Mesendoderm (in vitro differentiated cells): ENCODE measurements at regions not wholly inside any gene's neighbourhood (a gene's known extent, or its start where the extent isn't known, plus 50 kb on each side); places are given as distances from the start of the nearest gene placed in this dataset.
"Not testable (repeated sequence)": the region's sequence is repeated elsewhere in the genome, so short reads cannot be mapped to it uniquely, and the experiment has no call there.

Experiments
- DNase-seq: peaks from one replicate; pipeline ENCODE4 v3.0.0; 2013
- H2AK5ac ChIP-seq: 2 replicates; pipeline ENCODE4 v1.6.1; 2013; ENCODE audit warnings: low read length, inconsistent platforms
- H2BK120ac ChIP-seq: 2 replicates; pipeline ENCODE4 v1.6.1; 2013; ENCODE audit warnings: low read depth, mild to moderate bottlenecking, low read length, moderate library complexity, mixed read lengths
- H2BK15ac ChIP-seq: replicated peaks from 2 replicates; pipeline ENCODE4 v1.6.1; 2013; ENCODE audit warnings: low read depth, mild to moderate bottlenecking, moderate library complexity
- H2BK5ac ChIP-seq: 2 replicates; pipeline ENCODE4 v1.6.1; 2013; ENCODE audit warnings: low read length, inconsistent platforms
- H3K18ac ChIP-seq: 2 replicates; pipeline ENCODE4 v1.6.1; 2013; ENCODE audit warnings: mild to moderate bottlenecking, low read length, mixed read lengths
- H3K23ac ChIP-seq: one replicate; pipeline ENCODE4 v1.6.1; 2013; ENCODE audit warnings: low read length
- H3K27ac ChIP-seq: 2 replicates; pipeline ENCODE4 v1.5.1; 2013; ENCODE audit warnings: low read depth, mild to moderate bottlenecking, inconsistent platforms, low read length, moderate library complexity
- H3K27me3 ChIP-seq: 2 replicates; pipeline ENCODE4 v1.6.1; 2013; ENCODE audit warnings: low read length, control low read depth, mild to moderate bottlenecking, inconsistent platforms; ENCODE audit not compliant: insufficient read depth, poor library complexity
- H3K36me3 ChIP-seq: 2 replicates; pipeline ENCODE4 v1.6.1; 2013; ENCODE audit warnings: low read length, inconsistent platforms; ENCODE audit not compliant: control insufficient read depth, insufficient read depth
- H3K4ac ChIP-seq: one replicate; pipeline ENCODE4 v1.6.1; 2013; ENCODE audit warnings: low read depth, mild to moderate bottlenecking, low read length, moderate library complexity
- H3K4me1 ChIP-seq: 2 replicates; pipeline ENCODE4 v1.6.1; 2013; ENCODE audit warnings: low read depth, low read length, inconsistent platforms; ENCODE audit not compliant: control insufficient read depth
- H3K4me2 ChIP-seq: 2 replicates; pipeline ENCODE4 v1.6.1; 2013; ENCODE audit warnings: low read length
- H3K4me3 ChIP-seq: 2 replicates; pipeline ENCODE4 v1.5.1; 2013; ENCODE audit warnings: mild to moderate bottlenecking, low read length
- H3K56ac ChIP-seq: one replicate; pipeline ENCODE4 v1.6.1; 2013; ENCODE audit warnings: low read length
- H3K79me1 ChIP-seq: 2 replicates; pipeline ENCODE4 v1.6.1; 2013; ENCODE audit warnings: low read length, inconsistent platforms
- H3K79me2 ChIP-seq: 2 replicates; pipeline ENCODE4 v1.6.1; 2013; ENCODE audit warnings: mild to moderate bottlenecking, low read length; ENCODE audit not compliant: control insufficient read depth, insufficient read depth
- H3K9ac ChIP-seq: 2 replicates; pipeline ENCODE4 v1.6.1; 2013; ENCODE audit warnings: low read length, inconsistent platforms
- H4K5ac ChIP-seq: one replicate; pipeline ENCODE4 v1.6.1; 2013; ENCODE audit warnings: low read length
- H4K8ac ChIP-seq: one replicate; pipeline ENCODE4 v1.6.1; 2013; ENCODE audit warnings: low read depth, mild to moderate bottlenecking, control low read depth, low read length, moderate library complexity
- WGBS: extraction: QIAGEN DNeasy Blood & Tissue Kit; methylation state at CpG from one replicate; pipeline ENCODE4 v1.1.7; 2013; ENCODE audit warnings: low lambda C conversion rate, missing lambda C conversion rate; ENCODE audit not compliant: insufficient coverage; ENCODE audit errors: extremely low coverage; 5-methylcytosine and 5-hydroxymethylcytosine counted together

DNA sequence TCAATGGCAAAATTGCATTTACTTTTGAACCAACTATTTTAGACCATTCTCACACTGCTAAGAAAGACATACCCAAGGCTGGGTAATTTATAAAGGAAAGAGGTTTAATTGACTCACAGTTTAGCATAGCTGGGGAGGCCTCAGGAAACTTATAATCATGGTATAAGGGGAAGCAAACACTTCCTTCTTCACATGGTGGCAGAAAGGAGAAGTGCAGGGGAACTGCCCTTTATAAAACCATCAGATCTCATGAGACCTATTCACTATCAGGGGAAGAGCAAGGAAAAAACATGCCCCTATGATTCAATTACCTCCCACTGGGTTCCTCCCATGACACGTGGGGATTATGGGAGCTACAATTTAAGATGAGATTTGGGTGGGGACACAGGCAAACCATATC lies 181.5 kb downstream of the MZT1 start:
- H3K4me1 ChIP-seq, H4K8ac ChIP-seq: not testable (repeated sequence)
- WGBS, result no CpG with 5 or more reads among the region's 1 CpG

DNA sequence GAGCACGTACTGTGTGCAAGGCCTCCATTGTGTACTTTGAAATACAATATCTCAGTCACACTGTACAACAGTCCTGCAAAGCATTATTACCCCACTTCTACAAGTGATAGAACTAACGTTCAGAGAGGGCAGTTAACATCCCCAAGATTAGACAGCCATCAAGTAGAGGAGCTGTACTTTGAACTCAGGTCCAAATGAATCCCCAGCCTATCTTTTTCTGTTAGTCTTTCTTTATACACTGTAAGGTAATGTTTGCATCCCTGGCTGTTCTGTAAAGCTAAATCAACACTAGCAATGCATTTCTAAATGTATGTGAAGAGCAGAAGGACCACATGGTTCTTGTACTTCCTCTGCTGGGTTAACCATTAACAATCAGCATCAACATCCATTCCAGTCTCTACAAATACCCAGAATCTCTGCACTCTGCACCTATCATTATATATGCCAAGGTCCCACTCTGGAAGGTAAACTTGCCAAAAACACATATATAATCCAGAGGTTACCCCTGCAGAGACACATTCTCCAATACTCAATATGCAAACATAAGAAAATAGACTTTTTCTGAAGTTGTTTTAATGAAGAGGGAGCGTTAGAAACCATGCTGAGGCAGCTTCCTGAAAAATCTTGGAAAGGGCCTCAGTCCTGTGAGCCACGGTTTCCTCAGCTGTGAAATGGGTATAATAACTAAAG lies 182.3 kb downstream of the MZT1 start:
- H3K4me2 ChIP-seq, result no peak overlapping the region
- no peaks in the 10 kb centered on the region for H3K79me2 ChIP-seq
- H4K8ac ChIP-seq, result no peak overlapping the region
- H3K56ac ChIP-seq, result no peak overlapping the region
- no peak overlapping the region for H3K9ac ChIP-seq
- no peak overlapping the region for H2BK15ac ChIP-seq
- H3K4ac ChIP-seq, result no peak overlapping the region
- no CpG with 5 or more reads among the region's 4 CpGs for WGBS
- H2BK120ac ChIP-seq, result no peak overlapping the region
- H3K4me3 ChIP-seq, result no peak overlapping the region
- H3K18ac ChIP-seq, result no peak overlapping the region
- no peak overlapping the region for H2AK5ac ChIP-seq
- no peaks in the 10 kb centered on the region for H3K79me1 ChIP-seq
- no peak for DNase-seq
- no peak overlapping the region for H4K5ac ChIP-seq
- H3K23ac ChIP-seq, result no peak overlapping the region
- H3K27ac ChIP-seq, result no peak overlapping the region
- H2BK5ac ChIP-seq, result no peak overlapping the region
- H3K4me1 ChIP-seq, result peaks cover 4% of the 10 kb centered on the region
- H3K36me3 ChIP-seq, result no peaks in the 10 kb centered on the region
- H3K27me3 ChIP-seq, result no peaks in the 10 kb centered on the region

More for the DNA sequence above, 181.5 kb downstream of the MZT1 start:
- not testable (repeated sequence) for H2AK5ac ChIP-seq, H3K27ac ChIP-seq, H3K18ac ChIP-seq, H3K36me3 ChIP-seq, H4K5ac ChIP-seq, H3K79me2 ChIP-seq, H3K79me1 ChIP-seq, H3K9ac ChIP-seq, H3K56ac ChIP-seq, H3K4me3 ChIP-seq, DNase-seq, H2BK15ac ChIP-seq, H3K23ac ChIP-seq, H3K27me3 ChIP-seq, H3K4me2 ChIP-seq, H2BK120ac ChIP-seq, H3K4ac ChIP-seq, H2BK5ac ChIP-seq

DNA sequence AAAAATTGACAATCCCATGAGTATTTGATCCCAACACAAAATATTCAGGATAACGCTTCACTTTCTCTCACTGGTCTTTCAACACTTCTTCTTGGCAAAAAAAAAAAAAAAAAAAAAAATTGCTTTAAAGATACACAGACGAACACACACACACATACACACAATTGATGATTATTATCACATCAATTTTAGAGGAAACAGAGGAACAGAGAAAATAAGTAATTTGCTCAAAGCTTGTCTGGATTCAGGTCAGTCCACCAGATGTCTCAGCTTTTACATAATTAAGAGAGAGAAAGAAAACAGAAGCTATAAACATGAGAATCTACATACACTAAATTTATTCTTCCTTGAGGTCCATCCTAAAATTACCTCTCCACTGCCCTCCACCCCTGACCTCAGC lies 183.4 kb downstream of the MZT1 start:
- Histone ChIP-seq H3K23ac (no peak overlapping the region), H2AK5ac (no peak overlapping the region), H3K79me1 (no peaks in the 10 kb centered on the region), H2BK120ac (no peak overlapping the region), H4K5ac (no peak overlapping the region), H3K9ac (no peak overlapping the region), H3K79me2 (no peaks in the 10 kb centered on the region), H3K27ac (no peak overlapping the region), H2BK5ac (no peak overlapping the region), H3K4me1 (peaks cover 4% of the 10 kb centered on the region), H3K4ac (no peak overlapping the region), H3K27me3 (no peaks in the 10 kb centered on the region), H3K4me2 (no peak overlapping the region), H3K56ac (no peak overlapping the region), H3K36me3 (no peaks in the 10 kb centered on the region), H2BK15ac (no peak overlapping the region), H4K8ac (no peak overlapping the region), H3K18ac (no peak overlapping the region), H3K4me3 (no peak overlapping the region)
- DNase-seq, result no peak
- no CpG with 5 or more reads among the region's 2 CpGs for WGBS

DNA sequence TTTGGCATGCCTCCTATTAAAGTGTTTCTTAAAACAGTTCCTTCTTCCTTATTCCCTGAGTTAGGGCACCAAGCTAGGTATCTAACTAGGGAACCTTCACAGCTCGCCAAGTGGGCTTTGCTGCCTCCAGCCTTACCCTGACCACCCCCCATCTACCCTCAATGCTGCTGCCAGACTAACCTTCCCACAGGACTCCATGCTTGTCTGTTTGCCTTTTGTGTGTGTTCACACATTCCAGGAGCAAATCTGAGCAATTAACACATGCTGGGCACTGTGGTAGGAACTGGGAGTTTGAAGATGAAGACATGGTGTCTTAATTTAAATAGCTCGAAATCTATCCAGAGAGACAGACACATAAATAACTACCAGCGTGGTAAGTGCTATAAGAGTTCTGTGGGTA lies 185.2 kb downstream of the MZT1 start:
- Histone ChIP-seq H2BK120ac (no peak overlapping the region), H3K23ac (no peak overlapping the region), H3K79me1 (no peaks in the 10 kb centered on the region), H2AK5ac (no peak overlapping the region), H3K27me3 (no peaks in the 10 kb centered on the region), H3K36me3 (no peaks in the 10 kb centered on the region), H4K5ac (no peak overlapping the region), H4K8ac (no peak overlapping the region), H3K18ac (no peak overlapping the region), H2BK5ac (no peak overlapping the region), H3K4me2 (no peak overlapping the region), H3K79me2 (no peaks in the 10 kb centered on the region), H3K27ac (no peak overlapping the region), H3K9ac (no peak overlapping the region), H3K4me3 (no peak overlapping the region), H2BK15ac (no peak overlapping the region), H3K4me1 (peaks cover 4% of the 10 kb centered on the region), H3K56ac (no peak overlapping the region), H3K4ac (no peak overlapping the region)
- DNase-seq, result peak; percentile 59
- no CpG with 5 or more reads among the region's 3 CpGs for WGBS

DNA sequence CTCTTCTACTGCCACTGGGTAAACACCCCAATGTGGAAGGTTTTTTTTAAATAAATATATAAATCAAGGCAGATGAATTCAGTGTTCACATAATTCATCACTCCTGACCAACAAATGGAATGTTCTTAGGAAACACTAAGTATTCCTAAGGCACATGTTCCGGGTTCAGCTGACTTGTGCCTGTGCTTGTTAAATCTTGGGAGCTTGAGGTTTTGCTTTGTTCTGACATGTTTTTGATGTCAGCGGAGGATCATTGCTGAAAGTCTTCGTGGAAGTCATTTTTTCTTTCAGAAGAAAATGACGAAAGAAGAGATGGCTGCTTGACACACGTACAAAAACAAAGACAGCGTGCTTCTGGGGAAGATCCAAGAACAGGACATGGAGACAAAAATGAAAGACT lies 185.8 kb downstream of the MZT1 start:
- Histone ChIP-seq H3K4me2 (no peak overlapping the region), H3K27me3 (no peaks in the 10 kb centered on the region), H3K79me2 (no peaks in the 10 kb centered on the region), H3K56ac (no peak overlapping the region), H3K79me1 (no peaks in the 10 kb centered on the region), H3K36me3 (no peaks in the 10 kb centered on the region), H3K23ac (no peak overlapping the region), H3K27ac (no peak overlapping the region), H3K4me1 (peaks cover 4% of the 10 kb centered on the region), H3K18ac (no peak overlapping the region), H2BK120ac (no peak overlapping the region), H4K8ac (no peak overlapping the region), H3K9ac (no peak overlapping the region), H2AK5ac (no peak overlapping the region), H3K4ac (no peak overlapping the region), H4K5ac (no peak overlapping the region), H3K4me3 (no peak overlapping the region), H2BK5ac (no peak overlapping the region), H2BK15ac (no peak overlapping the region)
- WGBS, result no CpG with 5 or more reads among the region's 6 CpGs
- no peak for DNase-seq

DNA sequence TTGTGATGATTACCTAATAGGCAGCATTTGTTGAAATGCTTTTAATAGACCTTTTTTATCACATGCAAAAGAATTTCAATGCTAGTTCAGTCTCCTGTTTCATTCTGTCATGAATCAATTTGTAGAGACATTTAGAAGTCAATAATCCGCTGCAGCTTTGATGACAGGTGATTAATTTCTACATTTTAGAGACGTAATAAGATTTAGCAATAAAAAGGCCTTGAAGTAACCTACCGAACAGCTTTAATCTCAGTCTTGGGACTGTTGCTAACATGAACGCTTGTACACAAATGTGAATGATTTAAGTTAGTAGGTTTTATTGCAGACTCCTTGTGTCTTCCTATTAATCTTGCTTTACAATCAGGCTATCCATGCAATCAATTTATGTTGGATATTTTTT lies 186.5 kb downstream of the MZT1 start:
- no peak overlapping the region for H3K9ac ChIP-seq
- no peak overlapping the region for H2BK5ac ChIP-seq
- no peak overlapping the region for H3K23ac ChIP-seq
- WGBS, result no CpG with 5 or more reads among the region's 4 CpGs
- no peak overlapping the region for H3K56ac ChIP-seq
- H2AK5ac ChIP-seq, result no peak overlapping the region
- DNase-seq, result no peak
- no peak overlapping the region for H2BK120ac ChIP-seq
- H3K79me2 ChIP-seq, result no peaks in the 10 kb centered on the region
- no peak overlapping the region for H3K4ac ChIP-seq
- no peak overlapping the region for H2BK15ac ChIP-seq
- no peak overlapping the region for H4K8ac ChIP-seq
- no peak overlapping the region for H3K4me3 ChIP-seq
- H4K5ac ChIP-seq, result no peak overlapping the region
- no peak overlapping the region for H3K27ac ChIP-seq
- H3K36me3 ChIP-seq, result no peaks in the 10 kb centered on the region
- no peak overlapping the region for H3K4me2 ChIP-seq
- H3K4me1 ChIP-seq, result peaks cover 4% of the 10 kb centered on the region
- H3K27me3 ChIP-seq, result no peaks in the 10 kb centered on the region
- H3K79me1 ChIP-seq, result no peaks in the 10 kb centered on the region
- no peak overlapping the region for H3K18ac ChIP-seq
